NCI-H1105 (cell line): ENCODE measurements at regions not wholly inside any gene's neighbourhood (a gene's known extent, or its start where the extent isn't known, plus 50 kb on each side); places are given as distances from the start of the nearest gene placed in this dataset.
"Not testable (repeated sequence)": the region's sequence is repeated elsewhere in the genome, so short reads cannot be mapped to it uniquely, and the experiment has no call there.

ENCODE experiments used
- DNase-seq: peaks from one replicate; lab custom pipeline; 2025; lab: John Stamatoyannopoulos, UW

DNA sequence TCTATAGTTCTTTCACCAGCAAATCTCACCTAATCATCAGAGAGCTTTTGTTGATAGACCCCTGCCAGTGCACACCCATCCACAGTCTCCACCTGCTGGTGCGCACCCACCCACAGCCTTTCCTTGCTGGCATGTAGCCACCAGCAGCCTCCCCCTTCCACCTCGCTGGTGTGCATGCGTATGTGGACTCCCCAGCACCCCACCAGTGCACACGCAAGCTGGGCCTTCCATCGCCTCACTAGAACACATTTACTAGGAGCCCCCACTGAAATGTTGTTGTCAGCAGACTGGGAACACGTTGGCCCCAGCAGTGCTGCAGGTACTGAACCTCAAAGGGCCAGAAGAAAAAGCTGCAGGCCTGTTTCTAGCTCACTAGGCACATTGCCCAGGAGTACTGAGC, 104.9 kb upstream of the ZWINT start:
- no peak for DNase-seq

GRCh38 chr10:56449770-56450169, 88.7 kb upstream of the ZWINT start:
- no peak for DNase-seq

DNA sequence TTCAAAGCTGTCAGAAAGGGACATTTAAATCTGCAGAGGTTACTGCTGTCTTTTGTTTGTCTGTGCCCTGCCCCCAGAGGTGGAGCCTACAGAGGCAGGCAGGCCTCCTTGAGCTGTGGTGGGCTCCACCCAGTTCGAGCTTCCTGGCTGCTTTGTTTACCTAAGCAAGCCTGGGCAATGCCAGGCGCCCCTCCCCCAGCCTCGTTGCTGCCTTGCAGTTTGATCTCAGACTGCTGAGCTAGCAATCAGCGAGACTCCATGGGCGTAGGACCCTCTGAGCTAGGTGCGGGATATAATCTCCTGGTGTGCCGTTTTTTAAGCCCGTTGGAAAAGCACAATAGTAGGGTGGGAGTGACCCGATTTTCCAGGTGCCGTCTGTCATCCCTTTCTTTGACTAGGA, 86.6 kb upstream of the ZWINT start:
- DNase-seq, result not testable (repeated sequence)

- not testable (repeated sequence) for DNase-seq
Observed at GRCh38 chr10:56441337-56441736, 80.3 kb upstream of the ZWINT start.
